Type B pancreatic cell (in vitro differentiated cells): ENCODE measurements at regions not wholly inside any gene's neighbourhood (a gene's known extent, or its start where the extent isn't known, plus 50 kb on each side); places are given as distances from the start of the nearest gene placed in this dataset.

Experiments
- DNase-seq: peaks from one replicate; pipeline ENCODE4 v3.0.0; 2021; ENCODE audit warnings: mixed read lengths; ENCODE audit not compliant: unreplicated experiment; ENCODE audit errors: extremely low spot score
- H3K27ac Mint-ChIP-seq: 2 replicates; pipeline ENCODE4 v1.8.0; 2021; ENCODE audit warnings: mild to moderate bottlenecking, mixed read lengths
- H3K27me3 Mint-ChIP-seq: 2 replicates; pipeline ENCODE4 v1.8.0; 2021; ENCODE audit warnings: mixed read lengths
- H3K36me3 Mint-ChIP-seq: 2 replicates; pipeline ENCODE4 v1.8.0; 2021; ENCODE audit warnings: mixed read lengths
- H3K4me1 Mint-ChIP-seq: one replicate; pipeline ENCODE4 v1.8.0; 2021; ENCODE audit warnings: mixed read lengths; ENCODE audit not compliant: unreplicated experiment
- H3K4me3 Mint-ChIP-seq: 2 replicates; pipeline ENCODE4 v1.8.0; 2021; ENCODE audit warnings: mild to moderate bottlenecking, mixed read lengths
- H3K9me3 Mint-ChIP-seq: 2 replicates; pipeline ENCODE4 v1.8.0; 2021; ENCODE audit warnings: mixed read lengths
- CTCF ChIP-seq: fragments of 200-600 bp; sonication (generic); conservative IDR thresholded peaks from 2 replicates; pipeline ENCODE4 v1.5.0; 2021; ENCODE audit warnings: antibody characterized with exemption, mild to moderate bottlenecking

- no peak for TF ChIP-seq CTCF
- no peaks in the 10 kb centered on the region for H3K36me3 Mint-ChIP-seq
- peaks cover 17% of the 10 kb centered on the region for H3K4me1 Mint-ChIP-seq
- H3K27ac Mint-ChIP-seq, result no peak overlapping the region
- no peaks in the 10 kb centered on the region for H3K9me3 Mint-ChIP-seq
- H3K27me3 Mint-ChIP-seq, result no peaks in the 10 kb centered on the region
- DNase-seq, result no peak
- H3K4me3 Mint-ChIP-seq, result no peak overlapping the region
Measured at GRCh38 chr10:110422548-110422947, 75.2 kb upstream of the DUSP5 start.

GRCh38 chr10:110423650-110424049 is 74.1 kb upstream of the DUSP5 start:
- Mint-ChIP-seq H3K27me3 (no peaks in the 10 kb centered on the region), H3K27ac (no peak overlapping the region), H3K4me3 (no peak overlapping the region), H3K4me1 (peaks cover 17% of the 10 kb centered on the region), H3K9me3 (no peaks in the 10 kb centered on the region), H3K36me3 (no peaks in the 10 kb centered on the region)
- no peak for DNase-seq
- no peak for TF ChIP-seq CTCF

DNA sequence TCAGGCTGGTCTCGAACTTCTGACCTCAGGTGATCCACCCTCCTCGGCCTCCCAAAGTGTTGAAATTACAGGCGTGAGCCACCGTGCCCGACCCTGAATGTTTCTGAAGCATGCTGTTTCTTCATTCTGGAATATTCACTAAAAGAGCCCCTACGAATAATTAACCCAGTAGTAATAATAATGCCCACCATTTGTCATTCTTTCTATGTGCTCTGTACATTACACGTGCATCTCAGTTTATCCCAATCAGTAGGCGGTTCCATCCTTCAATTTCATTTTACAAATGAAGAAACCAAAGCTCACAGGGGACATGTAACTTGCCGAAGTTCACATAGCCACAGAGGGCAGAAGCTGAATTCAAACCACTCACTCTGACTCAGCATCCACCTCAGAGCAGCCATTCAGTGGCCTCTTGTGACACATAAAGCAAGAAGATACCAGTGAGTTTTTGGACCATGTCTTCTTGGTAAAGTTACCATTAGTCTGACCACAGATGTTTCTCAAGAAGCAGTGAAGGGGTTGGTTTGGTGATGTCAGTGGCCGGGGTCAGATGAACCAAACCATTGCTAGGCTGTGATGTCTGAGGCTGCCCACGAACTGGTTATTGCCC is 71.9 kb upstream of the DUSP5 start:
- Mint-ChIP-seq H3K4me3 (peak overlapping the region; percentile 36), H3K27ac (peak overlapping the region; percentile 58), H3K4me1 (peaks cover 23% of the 10 kb centered on the region), H3K27me3 (no peaks in the 10 kb centered on the region), H3K9me3 (no peaks in the 10 kb centered on the region), H3K36me3 (no peaks in the 10 kb centered on the region)
- no peak for DNase-seq
- no peak for TF ChIP-seq CTCF

GRCh38 chr10:110426294-110427181 is 71.2 kb upstream of the DUSP5 start:
- DNase-seq, result no peak
- peak overlapping the region; percentile 58 for H3K27ac Mint-ChIP-seq
- H3K4me3 Mint-ChIP-seq, result peak overlapping the region; percentile 36
- H3K36me3 Mint-ChIP-seq, result no peaks in the 10 kb centered on the region
- H3K9me3 Mint-ChIP-seq, result no peaks in the 10 kb centered on the region
- no peak for TF ChIP-seq CTCF
- H3K4me1 Mint-ChIP-seq, result peaks cover 23% of the 10 kb centered on the region
- H3K27me3 Mint-ChIP-seq, result no peaks in the 10 kb centered on the region

- peak overlapping the region; percentile 77 for H3K27ac Mint-ChIP-seq
- H3K4me1 Mint-ChIP-seq, result peaks cover 23% of the 10 kb centered on the region
- no peaks in the 10 kb centered on the region for H3K9me3 Mint-ChIP-seq
- H3K4me3 Mint-ChIP-seq, result no peak overlapping the region
- no peak for DNase-seq
- no peak for TF ChIP-seq CTCF
- no peaks in the 10 kb centered on the region for H3K27me3 Mint-ChIP-seq
- H3K36me3 Mint-ChIP-seq, result no peaks in the 10 kb centered on the region
Measured at GRCh38 chr10:110429301-110429700, 68.4 kb upstream of the DUSP5 start.
